OCI-LY3 (cell line): ENCODE measurements at regions not wholly inside any gene's neighbourhood (a gene's known extent, or its start where the extent isn't known, plus 50 kb on each side); places are given as distances from the start of the nearest gene placed in this dataset.
"Not testable (repeated sequence)": the region's sequence is repeated elsewhere in the genome, so short reads cannot be mapped to it uniquely, and the experiment has no call there.

Source experiments
- H2AFZ ChIP-seq: fragments of 200-600, 300-600 bp; shearing (Covaris generic); 2 replicates; pipeline ENCODE4 v1.6.0; 2014; ENCODE audit warnings: antibody characterized with exemption, low read depth, low read length
- H3K27ac ChIP-seq: fragments of 200-600, 300-600 bp; sonication (generic); 2 replicates; pipeline ENCODE4 v1.5.1; 2014; ENCODE audit warnings: mild to moderate bottlenecking, low read length, moderate library complexity, mixed read lengths
- H3K27me3 ChIP-seq: fragments of 200-600, 300-600 bp; sonication (generic); 2 replicates; pipeline ENCODE4 v1.6.1; 2014; ENCODE audit warnings: low read depth, low read length, mixed read lengths
- H3K36me3 ChIP-seq: fragments of 200-600, 300-600 bp; sonication (generic); replicated peaks from 2 replicates; pipeline ENCODE3; 2014; ENCODE audit warnings: low read depth, low read length, mixed read lengths
- H3K4me1 ChIP-seq: fragments of 300-600, 200-600 bp; sonication (generic); 2 replicates; pipeline ENCODE4 v1.6.1; 2014; ENCODE audit warnings: low read length, mixed read lengths
- H3K4me2 ChIP-seq: fragments of 200-600, 300-600 bp; sonication (generic); 2 replicates; pipeline ENCODE4 v1.6.1; 2014; ENCODE audit warnings: low read length, mixed read lengths
- H3K4me3 ChIP-seq: fragments of 300-600, 200-600 bp; sonication (generic); 2 replicates; pipeline ENCODE4 v1.5.1; 2014; ENCODE audit warnings: antibody characterized with exemption, mild to moderate bottlenecking, low read length, moderate library complexity
- H3K79me2 ChIP-seq: fragments of 300-600, 200-600 bp; shearing (Covaris generic); 2 replicates; pipeline ENCODE4 v1.6.1; 2014; ENCODE audit warnings: mild to moderate bottlenecking, low read length, mixed read lengths
- H3K9ac ChIP-seq: fragments of 300-600, 200-600 bp; shearing (Covaris generic); 2 replicates; pipeline ENCODE4 v1.6.0; 2014; ENCODE audit warnings: mild to moderate bottlenecking, low read length, moderate library complexity
- H3K9me3 ChIP-seq: fragments of 200-600, 300-600 bp; shearing (Covaris generic); 2 replicates; pipeline ENCODE4 v1.6.1; 2014; ENCODE audit warnings: low read length, mixed read lengths; ENCODE audit not compliant: insufficient read depth
- H4K20me1 ChIP-seq: fragments of 200-600, 300-600 bp; sonication (generic); 2 replicates; pipeline ENCODE4 v1.6.1; 2016; ENCODE audit warnings: low read length, mixed read lengths; ENCODE audit not compliant: insufficient read depth
- CTCF ChIP-seq: fragments of 200-600, 300-600 bp; sonication (generic); IDR thresholded peaks from 2 replicates; pipeline ENCODE4 v1.5.1; 2014; ENCODE audit warnings: antibody characterized with exemption, low read length, low read depth
- EZH2phosphoT487 ChIP-seq: fragments of 200-600 bp; shearing (Covaris generic); IDR thresholded peaks from 2 replicates; pipeline ENCODE4 v1.6.1; 2018; ENCODE audit warnings: antibody characterized with exemption, mixed run types, low read depth

- peaks cover 6% of the 10 kb centered on the region for H3K36me3 ChIP-seq
- H3K4me3 ChIP-seq = no peak overlapping the region
- TF ChIP-seq EZH2phosphoT487 (no peak), CTCF (no peak)
- no peak overlapping the region for H3K27ac ChIP-seq
- H3K4me1 ChIP-seq = no peaks in the 10 kb centered on the region
- no peaks in the 10 kb centered on the region for H3K27me3 ChIP-seq
- no peak overlapping the region for H3K9ac ChIP-seq
- H3K9me3 ChIP-seq = no peaks in the 10 kb centered on the region
- H3K4me2 ChIP-seq = no peak overlapping the region
- H4K20me1 ChIP-seq = no peaks in the 10 kb centered on the region
- H3K79me2 ChIP-seq = no peaks in the 10 kb centered on the region; the same call in 1 of the 2 replicates
- no peak overlapping the region for H2AFZ ChIP-seq
These were observed 64.0 kb downstream of the GPRASP3 start for GRCh38 chrX:102784550-102784949.

GRCh38 chrX:102787283-102787682 lies 66.7 kb downstream of the GPRASP3 start:
- H3K4me2 ChIP-seq = no peak overlapping the region
- no peak overlapping the region for H3K4me3 ChIP-seq
- TF ChIP-seq CTCF (no peak), EZH2phosphoT487 (no peak)
- no peaks in the 10 kb centered on the region for H3K4me1 ChIP-seq
- no peaks in the 10 kb centered on the region for H3K9me3 ChIP-seq
- no peak overlapping the region for H2AFZ ChIP-seq
- no peaks in the 10 kb centered on the region for H4K20me1 ChIP-seq
- H3K27me3 ChIP-seq = no peaks in the 10 kb centered on the region
- H3K9ac ChIP-seq = no peak overlapping the region
- no peak overlapping the region for H3K27ac ChIP-seq
- no peaks in the 10 kb centered on the region; the same call in 1 of the 2 replicates for H3K79me2 ChIP-seq
- H3K36me3 ChIP-seq = peaks cover 6% of the 10 kb centered on the region

- H3K27me3 ChIP-seq = no peaks in the 10 kb centered on the region
- H3K36me3 ChIP-seq = no peaks in the 10 kb centered on the region
- H3K27ac ChIP-seq = no peak overlapping the region
- H3K4me2 ChIP-seq = no peak overlapping the region
- no peak overlapping the region for H3K9ac ChIP-seq
- H3K4me1 ChIP-seq = no peaks in the 10 kb centered on the region
- H4K20me1 ChIP-seq = no peaks in the 10 kb centered on the region
- H2AFZ ChIP-seq = no peak overlapping the region
- H3K79me2 ChIP-seq = no peaks in the 10 kb centered on the region
- H3K9me3 ChIP-seq = no peaks in the 10 kb centered on the region
- H3K4me3 ChIP-seq = no peak overlapping the region
- TF ChIP-seq EZH2phosphoT487 (no peak), CTCF (no peak)
These were observed 87.8 kb downstream of the GPRASP3 start for GRCh38 chrX:102808336-102808735.

GRCh38 chrX:102818269-102818668 lies 97.7 kb downstream of the GPRASP3 start:
- not testable (repeated sequence) for H2AFZ ChIP-seq, H3K36me3 ChIP-seq, H3K4me1 ChIP-seq, H3K9ac ChIP-seq, H3K9me3 ChIP-seq, H3K27me3 ChIP-seq, H3K4me3 ChIP-seq, H3K27ac ChIP-seq, H3K79me2 ChIP-seq, H4K20me1 ChIP-seq, H3K4me2 ChIP-seq

- H3K36me3 ChIP-seq = no peaks in the 10 kb centered on the region
- H4K20me1 ChIP-seq = no peaks in the 10 kb centered on the region
- no peak overlapping the region for H2AFZ ChIP-seq
- H3K9ac ChIP-seq = no peak overlapping the region
- no peaks in the 10 kb centered on the region for H3K9me3 ChIP-seq
- no peaks in the 10 kb centered on the region for H3K4me1 ChIP-seq
- H3K27me3 ChIP-seq = no peaks in the 10 kb centered on the region
- H3K4me3 ChIP-seq = no peak overlapping the region
- TF ChIP-seq CTCF (no peak), EZH2phosphoT487 (no peak)
- H3K79me2 ChIP-seq = no peaks in the 10 kb centered on the region
- H3K27ac ChIP-seq = no peak overlapping the region
- H3K4me2 ChIP-seq = no peak overlapping the region
These were observed 104.4 kb upstream of the RAB40AL start for GRCh38 chrX:102832661-102833060.
